ENCODE measurements at regions not wholly inside any gene's neighbourhood (a gene's known extent, or its start where the extent isn't known, plus 50 kb on each side); places are given as distances from the start of the nearest gene placed in this dataset.
"Not testable (repeated sequence)": the region's sequence is repeated elsewhere in the genome, so short reads cannot be mapped to it uniquely, and the experiment has no call there.

DNA sequence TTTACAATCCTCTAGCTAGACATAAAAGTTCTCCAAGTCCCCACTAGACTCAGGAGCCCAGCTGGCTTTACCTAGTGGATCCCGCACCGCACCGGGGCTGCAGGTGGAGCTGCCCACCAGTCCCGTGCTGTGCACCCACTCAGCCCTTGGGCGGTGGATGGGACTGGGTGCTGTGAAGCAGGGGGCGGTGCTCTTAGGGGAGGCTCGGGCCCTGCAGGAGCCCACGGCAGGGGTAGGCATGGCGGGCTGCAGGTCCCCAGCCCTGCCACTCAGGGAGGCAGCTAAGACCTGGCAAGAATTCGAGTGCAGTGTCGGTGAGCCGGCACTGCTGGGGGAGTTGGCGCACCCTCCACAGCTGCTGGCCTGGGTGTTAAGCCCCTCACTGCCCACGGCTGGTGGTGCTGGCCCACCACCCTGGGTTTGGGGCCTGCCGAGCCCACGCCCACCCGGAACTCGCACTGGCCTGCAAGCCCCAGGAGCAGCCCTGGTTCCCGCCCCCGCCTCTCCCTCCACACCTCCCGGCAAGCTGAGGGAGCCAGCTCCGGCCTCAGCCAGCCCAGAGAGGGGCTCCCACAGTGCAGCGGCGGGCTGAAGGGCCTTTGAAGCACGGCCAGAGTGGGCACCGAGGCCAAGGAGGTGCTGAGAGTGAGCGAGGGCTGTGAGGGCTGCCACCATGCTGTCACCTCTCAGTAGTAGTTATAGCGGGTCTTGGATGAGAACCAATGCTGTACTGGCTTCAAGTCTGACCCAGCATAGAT, 255.2 kb downstream of the CDH7 start:
- no peak for DNase-seq

GRCh38 chr18:65998971-65999700, 248.3 kb downstream of the CDH7 start:
- not testable (repeated sequence) for DNase-seq

DNA sequence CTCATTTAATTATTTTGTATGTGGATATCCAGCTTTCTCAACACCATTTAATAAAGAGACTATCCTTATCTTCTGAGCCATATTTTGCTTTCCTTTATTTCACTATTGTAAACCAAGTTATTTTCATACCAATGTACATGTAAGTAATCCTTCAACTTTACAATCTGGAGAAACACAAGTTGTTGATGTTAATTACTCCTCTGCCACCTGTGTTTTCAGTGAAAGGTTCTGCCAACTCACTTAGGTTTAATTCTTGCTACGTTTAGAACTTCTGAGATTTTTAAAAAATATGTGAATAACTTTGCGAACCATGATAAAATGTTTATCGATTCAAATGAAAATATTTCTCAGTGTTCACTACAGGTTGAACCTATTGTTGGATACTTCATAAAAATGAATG, 244.4 kb downstream of the CDH7 start:
- DNase-seq = no peak

- DNase-seq = no peak
These were observed 243.5 kb downstream of the CDH7 start for GRCh38 chr18:65994302-65994701.

GRCh38 chr18:65990944-65991708, 240.3 kb downstream of the CDH7 start:
- no peak for DNase-seq

DNA sequence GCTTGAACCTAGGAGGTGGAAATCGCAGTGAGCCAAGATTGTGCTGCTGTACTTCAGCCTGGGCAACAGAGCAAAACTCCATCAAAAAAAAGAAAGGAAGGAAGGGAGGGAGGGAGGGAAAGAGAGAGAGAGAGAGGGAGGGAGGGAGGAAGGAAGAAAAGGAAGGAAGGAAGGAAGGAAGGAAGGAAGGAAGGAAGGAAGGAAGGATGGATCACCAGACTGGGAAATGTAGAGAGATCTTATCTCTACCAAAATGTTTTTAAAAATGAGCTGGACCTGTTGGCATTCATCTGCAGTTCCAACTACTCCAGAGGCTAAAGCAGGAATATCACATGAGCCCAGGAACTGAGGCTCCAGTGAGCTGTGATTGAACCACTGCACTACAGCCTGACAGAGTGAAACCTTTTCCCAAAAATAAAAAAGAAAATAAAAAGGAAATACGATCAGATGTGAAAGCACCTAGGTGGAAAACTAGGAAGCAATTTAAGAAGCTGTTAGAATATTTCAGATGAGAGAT, 239.4 kb downstream of the CDH7 start:
- DNase-seq = no peak

DNA sequence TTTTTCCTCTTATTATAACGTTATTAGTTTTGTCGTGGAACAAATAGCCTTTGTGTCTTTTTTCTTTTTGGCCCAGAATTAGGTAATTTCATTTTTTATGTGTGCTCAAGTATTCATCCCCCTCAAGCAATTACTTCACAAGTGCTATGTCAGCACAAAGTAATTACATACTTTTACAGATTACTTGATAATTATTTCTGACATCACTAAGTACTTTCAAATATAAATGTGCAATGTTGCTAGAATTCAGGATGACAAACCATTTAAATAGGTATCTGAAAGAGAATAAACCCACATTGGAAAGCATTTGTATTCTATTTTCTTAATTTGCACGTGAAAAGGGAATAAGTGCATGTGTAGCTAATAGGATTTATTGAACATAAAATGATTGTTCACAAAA, 238.2 kb downstream of the CDH7 start:
- no peak for DNase-seq

DNA sequence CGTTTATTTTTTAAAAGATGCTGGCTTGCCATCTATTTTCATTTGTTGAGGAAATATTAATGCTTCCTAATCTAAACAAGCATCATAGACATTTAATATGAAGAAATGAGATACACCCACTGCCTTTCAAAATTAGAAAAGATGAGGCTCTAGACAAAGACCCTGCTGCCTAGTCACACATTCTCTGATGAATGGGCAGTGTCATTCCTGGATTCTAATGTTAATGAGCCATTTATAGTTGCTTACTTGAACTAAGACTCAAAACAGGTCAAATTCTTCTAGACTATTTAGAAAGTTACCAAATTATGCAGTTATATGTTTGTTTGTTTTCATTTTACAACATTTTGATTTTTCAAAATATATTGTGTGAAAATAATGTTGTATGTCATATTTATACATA, 237.6 kb downstream of the CDH7 start:
- DNase-seq = no peak

- no peak for DNase-seq
These were observed 232.9 kb downstream of the CDH7 start for GRCh38 chr18:65983750-65984149.

GRCh38 chr18:65975536-65975935, 224.7 kb downstream of the CDH7 start:
- DNase-seq = no peak

DNA sequence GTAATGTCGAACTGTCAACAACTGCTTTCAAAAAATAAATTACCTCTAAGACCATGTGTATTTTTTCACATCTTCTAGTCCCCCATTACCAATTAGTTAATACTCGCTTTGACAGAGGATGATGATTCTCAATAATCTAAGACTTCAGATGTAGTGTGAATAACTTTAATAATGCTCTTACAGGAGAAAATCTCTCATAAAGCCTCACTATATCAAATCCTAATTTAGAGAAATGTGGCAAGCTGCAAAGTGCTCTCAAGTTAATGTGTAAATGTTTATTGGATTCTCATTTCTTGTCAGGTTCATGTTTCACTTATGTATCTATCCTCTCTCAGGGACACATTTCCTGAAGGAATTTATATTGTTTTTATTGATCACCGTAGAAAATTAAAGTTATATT, 223.9 kb downstream of the CDH7 start:
- DNase-seq = no peak

GRCh38 chr18:65968239-65969004, 217.6 kb downstream of the CDH7 start:
- no peak for DNase-seq

DNA sequence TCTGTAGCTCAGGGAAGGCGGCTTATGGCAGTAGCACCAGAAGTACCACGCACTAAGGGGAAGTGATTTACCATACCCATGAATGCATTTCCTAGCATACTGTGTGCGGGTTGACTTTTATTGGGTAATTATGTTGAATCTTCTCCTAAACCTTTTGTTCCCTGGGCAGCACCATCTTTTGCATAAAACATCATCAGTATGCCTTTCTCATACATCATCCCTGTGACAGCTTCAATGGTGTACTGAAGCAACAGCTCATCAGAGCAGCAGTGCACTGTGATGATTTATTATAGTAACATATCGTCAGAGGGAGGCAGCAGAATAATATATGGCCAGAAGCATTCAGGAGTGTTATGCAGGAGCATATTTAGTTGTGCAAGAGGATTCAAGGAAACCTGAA, 204.9 kb downstream of the CDH7 start:
- DNase-seq = no peak

DNA sequence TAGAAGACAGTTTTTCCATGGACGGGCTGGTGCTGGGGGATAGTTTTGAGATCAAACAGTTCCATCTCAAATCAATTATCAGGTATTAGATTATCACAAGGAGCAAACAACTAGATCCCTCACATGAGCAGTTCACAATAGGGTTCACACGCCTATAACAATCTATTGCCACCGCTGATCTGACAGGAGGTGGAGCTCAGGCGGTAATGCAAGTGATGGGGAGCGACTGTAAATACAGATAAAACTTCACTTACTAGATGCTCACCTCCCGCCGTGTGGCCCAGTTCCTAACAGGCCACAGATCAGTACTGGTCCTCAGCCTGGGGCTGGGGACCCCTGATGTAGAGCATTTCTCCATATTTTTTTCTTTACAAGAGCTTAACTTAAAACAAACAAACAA, 203.6 kb downstream of the CDH7 start:
- no peak for DNase-seq

DNA sequence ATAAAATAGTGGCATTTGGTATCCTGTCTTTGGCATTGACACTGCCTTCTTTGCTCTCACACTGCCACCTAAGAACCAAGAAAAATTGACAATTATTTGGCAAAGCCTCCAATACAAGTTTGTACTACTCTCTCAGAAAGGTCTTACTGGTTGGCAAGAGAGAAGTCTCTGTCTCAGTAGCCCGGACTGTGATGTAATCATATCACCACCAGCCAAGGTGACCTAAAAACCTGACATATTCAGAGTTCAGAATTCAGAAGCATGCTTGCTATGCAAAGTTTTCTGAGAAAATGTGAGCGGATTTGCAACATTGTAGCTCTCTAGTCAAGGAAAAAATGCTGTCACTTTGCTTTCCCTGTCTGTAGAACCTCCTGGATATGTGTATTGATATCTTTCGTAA, 196.0 kb downstream of the CDH7 start:
- DNase-seq = no peak

DNA sequence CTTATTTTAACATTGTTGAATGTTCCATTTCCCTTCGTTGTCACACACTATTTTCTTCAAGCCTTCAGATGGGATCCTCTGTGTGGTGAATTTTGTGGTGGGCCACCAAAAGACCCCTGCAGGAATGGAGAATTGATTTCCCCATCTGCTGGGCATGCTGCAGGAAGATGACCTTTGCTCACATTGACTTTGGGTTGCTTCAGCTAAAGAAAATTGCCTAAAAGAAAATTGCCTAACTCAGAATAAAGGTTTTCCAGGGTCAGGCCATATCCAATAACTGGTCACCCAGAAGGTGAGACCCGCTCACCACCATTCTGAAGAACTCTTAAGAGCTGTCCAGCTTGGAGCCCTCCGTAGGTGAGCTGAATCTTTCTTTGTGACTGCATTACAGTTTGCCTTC, 192.5 kb downstream of the CDH7 start:
- no peak for DNase-seq

DNA sequence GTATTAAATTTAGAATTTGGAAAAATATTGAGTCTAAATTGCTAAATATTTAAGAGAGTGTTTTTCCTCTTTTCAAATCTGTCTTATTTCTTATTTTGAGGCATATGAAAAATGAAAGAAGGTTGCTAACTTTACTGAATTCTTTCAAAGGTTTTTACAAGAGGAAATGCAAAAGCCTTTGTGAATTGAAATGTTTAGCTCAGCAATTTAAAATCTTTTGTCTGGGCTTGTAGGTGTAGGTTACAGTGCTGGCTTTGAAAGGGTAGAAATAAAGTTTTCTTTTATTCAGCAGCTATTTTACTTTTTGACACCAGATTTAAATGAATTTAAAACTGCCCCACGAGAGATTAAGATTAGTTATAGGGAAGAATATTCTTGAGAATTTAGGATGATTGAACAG, 192.0 kb downstream of the CDH7 start:
- no peak for DNase-seq

DNA sequence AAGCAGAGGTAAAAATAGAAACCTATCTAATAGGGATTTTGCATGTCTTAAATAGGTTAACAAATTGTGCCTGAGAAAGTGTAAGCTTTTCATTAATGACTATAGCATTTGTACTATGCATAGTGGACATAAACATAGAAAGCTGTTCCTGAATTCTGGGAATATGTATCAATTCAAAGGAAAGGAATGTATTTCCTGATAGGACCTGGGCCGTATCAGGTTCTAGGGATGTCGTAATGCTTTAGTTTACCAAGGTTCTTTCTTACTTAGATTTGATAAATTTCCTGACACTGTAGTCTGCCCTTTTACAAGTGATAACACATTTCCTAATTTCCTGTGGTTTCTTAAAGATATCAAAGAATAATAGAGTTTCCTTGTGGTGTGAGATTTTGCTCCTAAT, 191.3 kb downstream of the CDH7 start:
- no peak for DNase-seq

- no peak for DNase-seq
These were observed 190.7 kb downstream of the CDH7 start for GRCh38 chr18:65941482-65941881.

Data from anterior cingulate cortex (tissue), 58 donors.